ENCODE measurements at regions not wholly inside any gene's neighbourhood (a gene's known extent, or its start where the extent isn't known, plus 50 kb on each side); places are given as distances from the start of the nearest gene placed in this dataset.

DNA sequence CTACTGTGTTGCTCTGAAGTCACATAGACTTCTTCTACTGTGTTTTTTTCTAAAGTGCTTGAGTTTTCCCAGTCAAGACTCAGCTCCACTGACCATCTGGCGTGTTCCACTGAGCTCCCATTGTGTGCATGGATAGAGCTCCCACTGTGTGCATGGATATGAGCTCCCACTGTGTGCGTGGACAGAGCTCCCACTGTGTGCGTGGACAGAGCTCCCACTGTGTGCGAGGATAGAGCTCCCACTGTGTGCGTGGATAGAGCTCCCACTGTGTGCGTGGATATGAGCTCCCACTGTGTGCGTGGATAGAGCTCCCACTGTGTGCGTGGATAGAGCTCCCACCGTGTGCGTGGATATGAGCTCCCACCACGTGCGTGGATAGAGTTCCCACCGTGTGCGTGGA is 148.3 kb upstream of the ALKAL2 start:
- TF ChIP-seq, protein P1, sequence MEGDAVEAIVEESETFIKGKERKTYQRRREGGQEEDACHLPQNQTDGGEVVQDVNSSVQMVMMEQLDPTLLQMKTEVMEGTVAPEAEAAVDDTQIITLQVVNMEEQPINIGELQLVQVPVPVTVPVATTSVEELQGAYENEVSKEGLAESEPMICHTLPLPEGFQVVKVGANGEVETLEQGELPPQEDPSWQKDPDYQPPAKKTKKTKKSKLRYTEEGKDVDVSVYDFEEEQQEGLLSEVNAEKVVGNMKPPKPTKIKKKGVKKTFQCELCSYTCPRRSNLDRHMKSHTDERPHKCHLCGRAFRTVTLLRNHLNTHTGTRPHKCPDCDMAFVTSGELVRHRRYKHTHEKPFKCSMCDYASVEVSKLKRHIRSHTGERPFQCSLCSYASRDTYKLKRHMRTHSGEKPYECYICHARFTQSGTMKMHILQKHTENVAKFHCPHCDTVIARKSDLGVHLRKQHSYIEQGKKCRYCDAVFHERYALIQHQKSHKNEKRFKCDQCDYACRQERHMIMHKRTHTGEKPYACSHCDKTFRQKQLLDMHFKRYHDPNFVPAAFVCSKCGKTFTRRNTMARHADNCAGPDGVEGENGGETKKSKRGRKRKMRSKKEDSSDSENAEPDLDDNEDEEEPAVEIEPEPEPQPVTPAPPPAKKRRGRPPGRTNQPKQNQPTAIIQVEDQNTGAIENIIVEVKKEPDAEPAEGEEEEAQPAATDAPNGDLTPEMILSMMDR (IDR thresholded peaks at IDR 0.05): no peak
- TF ChIP-seq EZH2phosphoT487 (IDR thresholded peaks at IDR 0.05) (no peak), EZH2 (IDR thresholded peaks at IDR 0.05) (no peak)
